Body of pancreas (tissue), 4 donors: ENCODE measurements at regions not wholly inside any gene's neighbourhood (a gene's known extent, or its start where the extent isn't known, plus 50 kb on each side); places are given as distances from the start of the nearest gene placed in this dataset.

Experiments used
- ATAC-seq: fragments of 150-250 bp; one replicate; pipeline ENCODE4 v1.9.1; 2016
- DNase-seq, 4 donors: peaks; one replicate each; pipeline ENCODE4 v3.0.0-alpha.2; 2019
- H3K27ac ChIP-seq, 4 donors: fragments of 200-600 bp; sonication (generic); 1 replicate in 3 of 4; 2 replicates in 1 of 4; pipeline versions ENCODE4 v1.5.1 to v1.6.1; 2016 to 2019; ENCODE audit warnings: mild to moderate bottlenecking in 1 of 4, mixed read lengths in 1 of 4, moderate library complexity in 1 of 4
- H3K27me3 ChIP-seq, 2 donors: fragments of 200-600 bp; sonication (generic); one replicate each; pipeline ENCODE4 v1.6.0; 2016; ENCODE audit warnings: mild to moderate bottlenecking in 1 of 2
- H3K36me3 ChIP-seq, 2 donors: fragments of 200-600 bp; sonication (generic); replicated peaks in 1 of 2; 2 replicates each; pipeline ENCODE4 v1.5.1; 2016; ENCODE audit warnings: low read depth in 2 of 2; ENCODE audit not compliant: insufficient read depth in 1 of 2
- H3K4me1 ChIP-seq: fragments of 200-600 bp; sonication (generic); one replicate; pipeline ENCODE4 v1.6.0; 2016
- H3K4me3 ChIP-seq, 2 donors: fragments of 200-600 bp; sonication (generic); 1 replicate in 1 of 2; 2 replicates in 1 of 2; pipeline ENCODE4 v1.5.1; 2016 to 2019
- H3K9me3 ChIP-seq, 3 donors: fragments of 200-600 bp; sonication (generic); 1 replicate in 2 of 3; 2 replicates in 1 of 3; pipeline ENCODE4 v1.5.1; 2016
- CTCF ChIP-seq, 7 experiments: fragments of 450-650 bp in 4 of 7; fragments of 200-600 bp in 3 of 7; sonication (generic) in 3 of 7; IDR thresholded peaks; one replicate each; pipeline ENCODE4 v1.5.1; 2016 to 2019; ENCODE audit warnings: antibody characterized with exemption in 7 of 7
- POLR2A ChIP-seq, 3 donors: fragments of 450-650 bp; IDR thresholded peaks; one replicate each; pipeline ENCODE4 v1.6.1; 2016; ENCODE audit warnings: antibody characterized with exemption in 3 of 3, mild to moderate bottlenecking in 2 of 3
- WGBS, 2 donors: methylation state at CpG; one replicate each; pipeline ENCODE4 v1.1.5; 2017; 5-methylcytosine and 5-hydroxymethylcytosine counted together
- intact Hi-C: fragments of 100-400 bp; cut with DNase I; formaldehyde crosslinking; loops from one replicate; pipeline ENCODE4 v1.15.1; 2023

GRCh38 chr5:154138701-154139100 lies 51.8 kb upstream of the GALNT10 start:
- no peaks in the 10 kb centered on the region for H3K27me3 ChIP-seq
- no peaks in the 10 kb centered on the region for H3K4me1 ChIP-seq
- no peak overlapping the region for H3K4me3 ChIP-seq
- no peaks in the 10 kb centered on the region for H3K36me3 ChIP-seq
- TF ChIP-seq CTCF (IDR thresholded peaks at IDR 0.05) = no peak
- TF ChIP-seq POLR2A (IDR thresholded peaks at IDR 0.05) = no peak
- no peaks in the 10 kb centered on the region for H3K9me3 ChIP-seq
- intact Hi-C loops = no loop called here
- no peak overlapping the region for H3K27ac ChIP-seq
- peak in 3 of 4 donors; percentile 5 to 24 (median 20) for DNase-seq
- ATAC-seq = no peak
- 31 to 43% methylated on average over 4 of the region's 4 CpGs for WGBS, 2 donors

- Histone ChIP-seq H3K27ac (no peak overlapping the region), H3K27me3 (no peaks in the 10 kb centered on the region), H3K4me1 (no peaks in the 10 kb centered on the region), H3K9me3 (no peaks in the 10 kb centered on the region), H3K36me3 (no peaks in the 10 kb centered on the region), H3K4me3 (no peak overlapping the region)
- no peak for DNase-seq
- TF ChIP-seq POLR2A (IDR thresholded peaks at IDR 0.05) (no peak), CTCF (IDR thresholded peaks at IDR 0.05) (no peak)
- no peak for ATAC-seq
- intact Hi-C loops = no loop called here
Observed at GRCh38 chr5:154140381-154140780, 50.2 kb upstream of the GALNT10 start.
